ENCODE measurements at regions not wholly inside any gene's neighbourhood (a gene's known extent, or its start where the extent isn't known, plus 50 kb on each side); places are given as distances from the start of the nearest gene placed in this dataset.

- no peak for DNase-seq (ENCODE audit: low spot score)
Measured at GRCh38 chr6:154885214-154885613, 109.9 kb upstream of the TIAM2 start.

- no peak for DNase-seq (ENCODE audit: low spot score)
Measured at GRCh38 chr6:154886016-154886415, 109.1 kb upstream of the TIAM2 start.

GRCh38 chr6:154886471-154886870, 108.6 kb upstream of the TIAM2 start:
- DNase-seq (ENCODE audit: low spot score): no peak

- DNase-seq (ENCODE audit: low spot score): no peak
Measured at GRCh38 chr6:154887051-154887450, 108.1 kb upstream of the TIAM2 start.

GRCh38 chr6:154888421-154889295, 106.5 kb upstream of the TIAM2 start:
- no peak for DNase-seq (ENCODE audit: low spot score)

- DNase-seq (ENCODE audit: low spot score): no peak
Measured at GRCh38 chr6:154890874-154891273, 104.2 kb upstream of the TIAM2 start.

GRCh38 chr6:154891901-154892300, 103.2 kb upstream of the TIAM2 start:
- DNase-seq (ENCODE audit: low spot score): no peak

- no peak for DNase-seq (ENCODE audit: low spot score)
Measured at GRCh38 chr6:154893917-154894316, 101.2 kb upstream of the TIAM2 start.

GRCh38 chr6:154894902-154895301, 100.2 kb upstream of the TIAM2 start:
- DNase-seq (ENCODE audit: low spot score): no peak

- DNase-seq (ENCODE audit: low spot score): no peak
Measured at GRCh38 chr6:154895841-154896240, 99.3 kb upstream of the TIAM2 start.

- DNase-seq (ENCODE audit: low spot score): no peak
Measured at GRCh38 chr6:154898821-154899220, 96.3 kb upstream of the TIAM2 start.

GRCh38 chr6:154899824-154900463, 95.2 kb upstream of the TIAM2 start:
- DNase-seq (ENCODE audit: low spot score): no peak

- DNase-seq (ENCODE audit: low spot score): no peak
Measured at GRCh38 chr6:154901876-154902552, 93.1 kb upstream of the TIAM2 start.

GRCh38 chr6:154907291-154907690, 87.8 kb upstream of the TIAM2 start:
- DNase-seq (ENCODE audit: low spot score): no peak

- DNase-seq (ENCODE audit: low spot score): no peak
Measured at GRCh38 chr6:154908723-154909122, 86.4 kb upstream of the TIAM2 start.

GRCh38 chr6:154909311-154909710, 85.8 kb upstream of the TIAM2 start:
- DNase-seq (ENCODE audit: low spot score): no peak

- DNase-seq (ENCODE audit: low spot score): no peak
Measured at GRCh38 chr6:154909821-154910220, 85.3 kb upstream of the TIAM2 start.

GRCh38 chr6:154914288-154914687, 80.8 kb upstream of the TIAM2 start:
- DNase-seq (ENCODE audit: low spot score): no peak

GRCh38 chr6:154916857-154917256, 78.3 kb upstream of the TIAM2 start:
- no peak for DNase-seq (ENCODE audit: low spot score)

- DNase-seq (ENCODE audit: low spot score): no peak
Measured at GRCh38 chr6:154917941-154918340, 77.2 kb upstream of the TIAM2 start.

- no peak for DNase-seq (ENCODE audit: low spot score)
Measured at GRCh38 chr6:154919806-154920205, 75.3 kb upstream of the TIAM2 start.

GRCh38 chr6:154920495-154921200, 74.5 kb upstream of the TIAM2 start:
- DNase-seq (ENCODE audit: low spot score): no peak
